HEK293T (cell line): ENCODE measurements at regions not wholly inside any gene's neighbourhood (a gene's known extent, or its start where the extent isn't known, plus 50 kb on each side); places are given as distances from the start of the nearest gene placed in this dataset.

Experiments used
- ARNT ChIP-seq: fragments of 450-650 bp; IDR thresholded peaks from 2 replicates; pipeline ENCODE4 v1.6.1; 2017; ENCODE audit warnings: mild to moderate bottlenecking
- BHLHE40 ChIP-seq: fragments of 450-650 bp; IDR thresholded peaks from 2 replicates; pipeline ENCODE4 v1.6.1; 2016; ENCODE audit warnings: mild to moderate bottlenecking, moderate library complexity, borderline replicate concordance
- CTBP1 ChIP-seq: fragments of 450-650 bp; IDR thresholded peaks from 2 replicates; pipeline ENCODE4 v1.6.1; 2016; ENCODE audit warnings: borderline replicate concordance
- ELF4 ChIP-seq: fragments of 450-650 bp; IDR thresholded peaks from 2 replicates; pipeline ENCODE4 v1.6.1; 2017; ENCODE audit warnings: antibody characterized with exemption
- FOXA1 ChIP-seq: fragments of 450-650 bp; IDR thresholded peaks from 2 replicates; pipeline ENCODE4 v1.6.1; 2016; ENCODE audit warnings: mild to moderate bottlenecking
- FOXK2 ChIP-seq: fragments of 450-650 bp; IDR thresholded peaks from 2 replicates; pipeline ENCODE4 v1.6.1; 2016; ENCODE audit warnings: mild to moderate bottlenecking
- FOXM1 ChIP-seq: fragments of 450-650 bp; IDR thresholded peaks from 2 replicates; pipeline ENCODE4 v1.6.1; 2017; ENCODE audit warnings: mild to moderate bottlenecking, borderline replicate concordance
- HDGF ChIP-seq: fragments of 450-650 bp; IDR thresholded peaks from 2 replicates; pipeline ENCODE4 v1.6.1; 2017; ENCODE audit warnings: antibody characterized with exemption, borderline replicate concordance
- L3MBTL2 ChIP-seq: fragments of 450-650 bp; conservative IDR thresholded peaks from 2 replicates; pipeline ENCODE4 v1.6.1; 2016; ENCODE audit warnings: mild to moderate bottlenecking
- PKNOX1 ChIP-seq: fragments of 450-650 bp; IDR thresholded peaks from 2 replicates; pipeline ENCODE4 v1.6.1; 2016
- SP1 ChIP-seq: fragments of 450-650 bp; IDR thresholded peaks from 2 replicates; pipeline ENCODE4 v1.6.1; 2017
- SUZ12 ChIP-seq: fragments of 450-650 bp; IDR thresholded peaks from 2 replicates; pipeline ENCODE4 v1.6.1; 2016; ENCODE audit warnings: mild to moderate bottlenecking
- TARDBP ChIP-seq: fragments of 450-650 bp; IDR thresholded peaks from 2 replicates; pipeline ENCODE4 v1.6.1; 2016

GRCh38 chr11:119940401-119940976 lies 197.4 kb downstream of the TRIM29 start:
- no peak for TF ChIP-seq ELF4
- no peak for TF ChIP-seq SUZ12
- TF ChIP-seq L3MBTL2 = no peak
- TF ChIP-seq SP1 = no peak
- no peak for TF ChIP-seq BHLHE40
- no peak for TF ChIP-seq FOXA1
- no peak for TF ChIP-seq FOXM1
- TF ChIP-seq CTBP1 = no peak
- TF ChIP-seq PKNOX1 = no peak
- no peak for TF ChIP-seq ARNT
- no peak for TF ChIP-seq TARDBP
- TF ChIP-seq FOXK2 = no peak
- TF ChIP-seq HDGF = no peak
